IMR-90 (cell line): ENCODE measurements at regions not wholly inside any gene's neighbourhood (a gene's known extent, or its start where the extent isn't known, plus 50 kb on each side); places are given as distances from the start of the nearest gene placed in this dataset.
"Not testable (repeated sequence)": the region's sequence is repeated elsewhere in the genome, so short reads cannot be mapped to it uniquely, and the experiment has no call there.

Source experiments
- ATAC-seq: fragments of 200-7000 bp; cut with Tn5 transposase; 2 replicates; pipeline ENCODE4 v1.9.1; 2020; ENCODE audit warnings: low read depth, mild to moderate bottlenecking, moderate library complexity
- BruUV-seq: library from RNA; stranded (reverse); fragments of 400-500 nt; replicated peaks from 2 replicates; lab custom pipeline; 2021; lab: Mats Ljungman, UMichigan
- CTCF ChIA-PET: fragments of 300-600 bp; formaldehyde crosslinking; extraction: SDS; loops from one replicate; lab custom pipeline; 2021; ENCODE audit warnings: antibody characterized with exemption; lab: Yijun Ruan, JAX
- POLR2A ChIA-PET: fragments of 300-600 bp; sonication (Branson Sonifier 250); formaldehyde crosslinking; loops from one replicate; lab custom pipeline; 2022; ENCODE audit warnings: antibody characterized with exemption; ENCODE audit not compliant: unreplicated experiment; lab: Charles Lee
- DNase-seq: peaks from one replicate; pipeline ENCODE4 v3.0.0; 2013
- H2AFZ ChIP-seq: replicated peaks from 2 replicates; pipeline ENCODE3; 2013; ENCODE audit warnings: low read length, mild to moderate bottlenecking; ENCODE audit not compliant: poor library complexity
- H2AK5ac ChIP-seq: 2 replicates; pipeline ENCODE4 v1.6.1; 2013; ENCODE audit warnings: low read depth, low read length, inconsistent platforms
- H2AK9ac ChIP-seq: replicated peaks from 2 replicates; pipeline ENCODE3; 2013; ENCODE audit warnings: mild to moderate bottlenecking, low read depth, low read length, moderate library complexity; ENCODE audit not compliant: poor library complexity
- H2BK120ac ChIP-seq: 2 replicates; pipeline ENCODE4 v1.6.1; 2013; ENCODE audit warnings: low read depth, low read length, inconsistent platforms
- H2BK15ac ChIP-seq: 3 replicates; pipeline ENCODE4 v1.6.1; 2013; ENCODE audit warnings: low read depth, low read length, inconsistent platforms
- H2BK20ac ChIP-seq: 2 replicates; pipeline ENCODE4 v1.6.1; 2013; ENCODE audit warnings: low read depth, mild to moderate bottlenecking, inconsistent platforms, low read length, moderate library complexity
- H2BK5ac ChIP-seq: 2 replicates; pipeline ENCODE4 v1.6.1; 2013; ENCODE audit warnings: mild to moderate bottlenecking, low read depth, low read length, inconsistent platforms; ENCODE audit not compliant: poor library complexity, severe bottlenecking
- H3K14ac ChIP-seq: replicated peaks from 2 replicates; pipeline ENCODE4 v1.6.1; 2013; ENCODE audit warnings: low read depth, low read length, inconsistent platforms
- H3K18ac ChIP-seq: 2 replicates; pipeline ENCODE4 v1.6.1; 2013; ENCODE audit warnings: low read depth, low read length, control low read depth
- H3K23ac ChIP-seq: 2 replicates; pipeline ENCODE4 v1.6.1; 2013; ENCODE audit warnings: low read depth, low read length, inconsistent platforms
- H3K27ac ChIP-seq: 2 replicates; pipeline ENCODE4 v1.5.1; 2013; ENCODE audit warnings: mild to moderate bottlenecking, control low read depth, low read length; ENCODE audit not compliant: insufficient read depth
- H3K27me3 ChIP-seq: 2 replicates; pipeline ENCODE4 v1.6.1; 2013; ENCODE audit warnings: low read length; ENCODE audit not compliant: control insufficient read depth, insufficient read depth
- H3K36me3 ChIP-seq: 2 replicates; pipeline ENCODE4 v1.6.1; 2013; ENCODE audit warnings: low read length, mixed read lengths; ENCODE audit not compliant: control insufficient read depth, insufficient read depth
- H3K4ac ChIP-seq: 2 replicates; pipeline ENCODE4 v1.6.1; 2013; ENCODE audit warnings: low read depth, low read length, inconsistent platforms
- H3K4me1 ChIP-seq: 2 replicates; pipeline ENCODE4 v1.6.1; 2013; ENCODE audit warnings: low read length, mixed read lengths; ENCODE audit not compliant: control insufficient read depth, insufficient read depth
- H3K4me2 ChIP-seq: 2 replicates; pipeline ENCODE4 v1.6.1; 2013; ENCODE audit warnings: low read depth, mild to moderate bottlenecking, control low read depth, low read length, moderate library complexity
- H3K4me3 ChIP-seq: 2 replicates; pipeline ENCODE4 v1.5.1; 2013; ENCODE audit warnings: low read depth, mild to moderate bottlenecking, control low read depth, low read length, moderate library complexity; ENCODE audit not compliant: insufficient read depth
- H3K56ac ChIP-seq: 2 replicates; pipeline ENCODE4 v1.6.1; 2013; ENCODE audit warnings: low read length, inconsistent platforms; ENCODE audit not compliant: insufficient read depth; ENCODE audit errors: extremely low read depth
- H3K79me1 ChIP-seq, 2 experiments: 2 replicates each; pipeline ENCODE4 v1.6.1; 2013; ENCODE audit warnings: low read length in 2 of 2, inconsistent platforms in 1 of 2, low read depth in 1 of 2
- H3K9ac ChIP-seq: 2 replicates; pipeline ENCODE4 v1.6.1; 2013; ENCODE audit warnings: low read depth, low read length, control low read depth
- H3K9me1 ChIP-seq: 2 replicates; pipeline ENCODE4 v1.6.1; 2013; ENCODE audit warnings: low read length, inconsistent platforms; ENCODE audit not compliant: insufficient read depth
- H3K9me3 ChIP-seq: 2 replicates; pipeline ENCODE4 v1.6.1; 2013; ENCODE audit warnings: low read length; ENCODE audit not compliant: control insufficient read depth, insufficient read depth
- H4K20me1 ChIP-seq: 2 replicates; pipeline ENCODE4 v1.6.1; 2013; ENCODE audit warnings: low read length, inconsistent platforms; ENCODE audit not compliant: insufficient read depth
- H4K5ac ChIP-seq: 2 replicates; pipeline ENCODE4 v1.6.1; 2013; ENCODE audit warnings: mild to moderate bottlenecking, low read depth, low read length, control low read depth
- H4K8ac ChIP-seq, 2 experiments: 2 replicates each; pipeline ENCODE4 v1.6.1; 2013; ENCODE audit warnings: low read depth in 2 of 2, low read length in 2 of 2, control low read depth in 1 of 2, inconsistent platforms in 1 of 2
- H4K91ac ChIP-seq: 2 replicates; pipeline ENCODE4 v1.6.1; 2013; ENCODE audit warnings: low read depth, low read length, inconsistent platforms; ENCODE audit not compliant: insufficient read depth
- WGBS, 2 experiments: methylation state at CpG; one replicate each; pipeline versions ENCODE4 v1.1.5 to v1.1.7; 2013; ENCODE audit warnings: missing lambda C conversion rate in 2 of 2; ENCODE audit not compliant: insufficient read length in 1 of 2; ENCODE audit errors: extremely low coverage in 2 of 2; 5-methylcytosine and 5-hydroxymethylcytosine counted together
- dilution Hi-C: fragments of 300-500 bp; cut with HindIII; formaldehyde crosslinking; loops from one replicate; pipeline ENCODE4 v1.14.3; 2018; ENCODE audit warnings: low sequenced_read_pairs; ENCODE audit not compliant: unreplicated experiment
- in situ Hi-C: fragments of 300-500 bp; cut with MboI; formaldehyde crosslinking; loops from 3 replicates; pipeline ENCODE4 v1.14.3; 2019; ENCODE audit warnings: low sequenced_read_pairs, inconsistent platforms, mixed read lengths
- intact Hi-C: fragments of 100-400 bp; cut with micrococcal nuclease; formaldehyde crosslinking; loops from 2 replicates; pipeline ENCODE4 v1.10.0; 2022

GRCh38 chr2:230603317-230603716 is 109.3 kb upstream of the CAB39 start:
- BruUV-seq, H4K20me1 ChIP-seq, DNase-seq, H3K14ac ChIP-seq, H2AFZ ChIP-seq, H3K9me1 ChIP-seq, H4K8ac ChIP-seq, H4K5ac ChIP-seq, H3K27me3 ChIP-seq, H3K56ac ChIP-seq, H3K79me1 ChIP-seq, H2BK20ac ChIP-seq, H3K18ac ChIP-seq, H2BK15ac ChIP-seq, dilution Hi-C loops, H3K9me3 ChIP-seq, H3K4me1 ChIP-seq, H3K4me2 ChIP-seq, H3K9ac ChIP-seq, H2BK120ac ChIP-seq, H3K4ac ChIP-seq, H4K91ac ChIP-seq, ATAC-seq, H2BK5ac ChIP-seq, H3K36me3 ChIP-seq, intact Hi-C loops, H2AK5ac ChIP-seq, H2AK9ac ChIP-seq, H3K27ac ChIP-seq, H3K4me3 ChIP-seq, POLR2A ChIA-PET, H3K23ac ChIP-seq: not testable (repeated sequence)
- CTCF ChIA-PET, result interaction anchor here (0.6 kb wide), 1 partner anchor 1091 kb away, joined by 4 read pairs; no protein-coding TSS in a partner anchor
- in situ Hi-C loops, result loop anchor here (25.0 kb wide), 1 partner anchor 791 kb away; no protein-coding TSS in a partner anchor

- H3K4me2 ChIP-seq, H3K9me1 ChIP-seq: not testable (repeated sequence)
These were observed 108.5 kb upstream of the CAB39 start for GRCh38 chr2:230604158-230604557.

More at GRCh38 chr2:230604158-230604557, 108.5 kb upstream of the CAB39 start:
- H2BK15ac ChIP-seq, DNase-seq, H3K4ac ChIP-seq, H2AK5ac ChIP-seq, POLR2A ChIA-PET, H2AFZ ChIP-seq, H3K18ac ChIP-seq, H3K4me1 ChIP-seq, H3K27me3 ChIP-seq, CTCF ChIA-PET, H2BK20ac ChIP-seq, intact Hi-C loops, H3K23ac ChIP-seq, H4K20me1 ChIP-seq, H4K91ac ChIP-seq, H3K36me3 ChIP-seq, H2BK5ac ChIP-seq, H3K27ac ChIP-seq, BruUV-seq, ATAC-seq, H3K4me3 ChIP-seq, H3K56ac ChIP-seq, H3K14ac ChIP-seq, H3K9ac ChIP-seq, H2AK9ac ChIP-seq, H2BK120ac ChIP-seq, H4K8ac ChIP-seq, H3K79me1 ChIP-seq, H3K9me3 ChIP-seq, dilution Hi-C loops, H4K5ac ChIP-seq: not testable (repeated sequence)
- in situ Hi-C loops, result loop anchor here (25.0 kb wide), 1 partner anchor 792 kb away; no protein-coding TSS in a partner anchor
- WGBS, 2 experiments, result no CpG with 5 or more reads among the region's 3 CpGs
